ENCODE measurements at regions not wholly inside any gene's neighbourhood (a gene's known extent, or its start where the extent isn't known, plus 50 kb on each side); places are given as distances from the start of the nearest gene placed in this dataset.
"Not testable (repeated sequence)": the region's sequence is repeated elsewhere in the genome, so short reads cannot be mapped to it uniquely, and the experiment has no call there.

GRCh38 chr7:29652556-29652955 lies 88.9 kb downstream of the PRR15 start:
- H3K4me3 ChIP-seq (ENCODE audit: low read length): no peak overlapping the region
- H3K4me1 ChIP-seq (ENCODE audit: insufficient read depth, low read length): no peaks in the 10 kb centered on the region; the same call in 1 of the 2 replicates
- H3K27ac ChIP-seq (ENCODE audit: low read length): no peak overlapping the region
- no peaks in the 10 kb centered on the region for H3K27me3 ChIP-seq (ENCODE audit: insufficient read depth, low read length)
- H3K36me3 ChIP-seq (ENCODE audit: insufficient read depth, low read depth, low read length): no peaks in the 10 kb centered on the region
- no peaks in the 10 kb centered on the region for H3K9me3 ChIP-seq (ENCODE audit: insufficient read depth, low read depth, low read length)
- H3K9ac ChIP-seq (ENCODE audit: low read depth, low read length): no peak overlapping the region

GRCh38 chr7:29654340-29654739 lies 90.7 kb downstream of the PRR15 start:
- H3K4me1 ChIP-seq (ENCODE audit: insufficient read depth, low read length); H3K27ac ChIP-seq (ENCODE audit: low read length); H3K4me3 ChIP-seq (ENCODE audit: low read length); H3K9me3 ChIP-seq (ENCODE audit: insufficient read depth, low read depth, low read length); H3K9ac ChIP-seq (ENCODE audit: low read depth, low read length); H3K36me3 ChIP-seq (ENCODE audit: insufficient read depth, low read depth, low read length); H3K27me3 ChIP-seq (ENCODE audit: insufficient read depth, low read length): not testable (repeated sequence)

DNA sequence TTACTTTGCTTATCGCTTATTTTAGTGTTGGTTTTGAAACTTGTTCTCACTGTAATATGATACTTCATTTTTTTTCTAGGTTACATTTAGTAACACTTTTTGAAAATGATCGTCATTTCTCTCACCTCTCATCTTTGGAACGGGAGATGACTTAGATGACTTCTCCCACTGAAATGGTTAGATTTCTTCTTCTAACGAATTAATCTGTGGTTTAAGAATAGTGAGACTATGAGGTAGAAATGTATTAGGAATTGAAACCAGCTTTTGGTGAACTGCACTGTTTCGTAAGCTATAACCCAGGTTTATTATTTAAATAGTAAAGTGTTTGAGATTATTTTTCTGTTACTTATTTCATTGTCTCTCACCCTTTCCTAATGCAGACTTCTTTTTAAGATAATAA lies 93.7 kb downstream of the PRR15 start:
- Histone ChIP-seq H3K4me3 (ENCODE audit: low read length) (no peak overlapping the region), H3K9ac (ENCODE audit: low read depth, low read length) (no peak overlapping the region), H3K36me3 (ENCODE audit: insufficient read depth, low read depth, low read length) (no peaks in the 10 kb centered on the region), H3K4me1 (ENCODE audit: insufficient read depth, low read length) (no peaks in the 10 kb centered on the region; the same call in 1 of the 2 replicates), H3K27ac (ENCODE audit: low read length) (no peak overlapping the region), H3K9me3 (ENCODE audit: insufficient read depth, low read depth, low read length) (no peaks in the 10 kb centered on the region), H3K27me3 (ENCODE audit: insufficient read depth, low read length) (no peaks in the 10 kb centered on the region)

GRCh38 chr7:29657856-29658255 lies 94.2 kb downstream of the PRR15 start:
- Histone ChIP-seq H3K4me1 (ENCODE audit: insufficient read depth, low read length) (no peaks in the 10 kb centered on the region; the same call in 1 of the 2 replicates), H3K27me3 (ENCODE audit: insufficient read depth, low read length) (no peaks in the 10 kb centered on the region), H3K9ac (ENCODE audit: low read depth, low read length) (no peak overlapping the region), H3K36me3 (ENCODE audit: insufficient read depth, low read depth, low read length) (no peaks in the 10 kb centered on the region), H3K27ac (ENCODE audit: low read length) (no peak overlapping the region), H3K4me3 (ENCODE audit: low read length) (no peak overlapping the region), H3K9me3 (ENCODE audit: insufficient read depth, low read depth, low read length) (no peaks in the 10 kb centered on the region)

DNA sequence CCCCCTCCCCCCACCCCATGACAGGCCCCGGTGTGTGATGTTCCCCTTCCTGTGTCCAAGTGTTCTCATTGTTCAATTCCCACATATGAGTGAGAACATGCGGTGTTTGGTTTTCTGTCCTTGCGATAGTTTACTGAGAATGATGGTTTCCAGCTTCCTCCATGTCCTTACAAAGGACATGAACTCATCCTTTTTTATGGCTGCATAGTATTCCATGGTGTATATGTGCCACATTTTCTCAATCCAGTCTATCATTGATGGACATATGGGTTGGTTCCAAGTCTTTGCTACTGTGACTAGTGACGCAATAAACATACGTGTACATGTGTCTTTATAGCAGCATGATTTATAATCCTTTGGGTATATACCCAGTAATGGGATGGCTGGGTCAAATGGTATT lies 95.6 kb downstream of the PRR15 start:
- H3K27me3 ChIP-seq (ENCODE audit: insufficient read depth, low read length); H3K9ac ChIP-seq (ENCODE audit: low read depth, low read length); H3K4me3 ChIP-seq (ENCODE audit: low read length); H3K27ac ChIP-seq (ENCODE audit: low read length); H3K4me1 ChIP-seq (ENCODE audit: insufficient read depth, low read length); H3K9me3 ChIP-seq (ENCODE audit: insufficient read depth, low read depth, low read length); H3K36me3 ChIP-seq (ENCODE audit: insufficient read depth, low read depth, low read length): not testable (repeated sequence)

DNA sequence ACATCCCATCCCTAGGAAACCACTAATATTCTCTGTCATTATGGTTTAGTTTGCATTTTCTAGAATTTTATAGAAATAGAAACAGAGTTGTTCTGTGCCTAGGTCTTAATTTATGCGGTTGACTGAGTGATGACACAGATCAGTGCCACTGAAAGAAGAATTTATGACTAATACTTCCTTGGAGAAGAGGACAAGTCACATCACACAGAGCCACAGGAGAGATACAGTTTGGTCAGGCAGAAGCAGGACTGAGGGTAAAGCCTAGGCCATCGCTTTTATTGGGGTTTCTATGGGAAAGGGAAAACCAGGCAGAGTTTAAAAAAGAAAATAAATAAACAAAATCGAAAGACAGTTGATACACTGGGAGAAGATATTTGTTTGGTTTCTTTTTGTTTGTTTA lies 99.3 kb downstream of the PRR15 start:
- not testable (repeated sequence) for H3K4me3 ChIP-seq (ENCODE audit: low read length); H3K9me3 ChIP-seq (ENCODE audit: insufficient read depth, low read depth, low read length); H3K36me3 ChIP-seq (ENCODE audit: insufficient read depth, low read depth, low read length); H3K4me1 ChIP-seq (ENCODE audit: insufficient read depth, low read length); H3K27me3 ChIP-seq (ENCODE audit: insufficient read depth, low read length); H3K27ac ChIP-seq (ENCODE audit: low read length); H3K9ac ChIP-seq (ENCODE audit: low read depth, low read length)

DNA sequence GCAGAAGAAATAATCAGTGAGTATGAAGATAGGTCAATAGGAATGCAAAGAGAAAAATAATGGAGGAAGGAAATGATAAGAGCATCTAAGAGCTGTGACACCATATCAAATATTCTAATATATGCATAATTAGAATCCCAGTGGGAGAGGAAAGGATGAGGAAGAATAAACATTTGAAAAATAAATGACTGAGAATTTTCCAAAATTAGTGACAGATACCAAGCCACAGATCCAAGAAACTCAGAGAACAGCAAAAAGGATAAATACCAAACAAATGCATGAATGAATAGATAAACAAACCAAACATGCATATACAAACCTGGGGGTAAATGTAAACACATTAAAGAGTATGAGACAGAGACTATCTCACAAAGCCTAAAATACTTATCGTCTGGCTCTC lies 101.4 kb downstream of the PRR15 start:
- H3K4me3 ChIP-seq (ENCODE audit: low read length); H3K27me3 ChIP-seq (ENCODE audit: insufficient read depth, low read length); H3K36me3 ChIP-seq (ENCODE audit: insufficient read depth, low read depth, low read length); H3K4me1 ChIP-seq (ENCODE audit: insufficient read depth, low read length); H3K9me3 ChIP-seq (ENCODE audit: insufficient read depth, low read depth, low read length); H3K9ac ChIP-seq (ENCODE audit: low read depth, low read length); H3K27ac ChIP-seq (ENCODE audit: low read length): not testable (repeated sequence)

DNA sequence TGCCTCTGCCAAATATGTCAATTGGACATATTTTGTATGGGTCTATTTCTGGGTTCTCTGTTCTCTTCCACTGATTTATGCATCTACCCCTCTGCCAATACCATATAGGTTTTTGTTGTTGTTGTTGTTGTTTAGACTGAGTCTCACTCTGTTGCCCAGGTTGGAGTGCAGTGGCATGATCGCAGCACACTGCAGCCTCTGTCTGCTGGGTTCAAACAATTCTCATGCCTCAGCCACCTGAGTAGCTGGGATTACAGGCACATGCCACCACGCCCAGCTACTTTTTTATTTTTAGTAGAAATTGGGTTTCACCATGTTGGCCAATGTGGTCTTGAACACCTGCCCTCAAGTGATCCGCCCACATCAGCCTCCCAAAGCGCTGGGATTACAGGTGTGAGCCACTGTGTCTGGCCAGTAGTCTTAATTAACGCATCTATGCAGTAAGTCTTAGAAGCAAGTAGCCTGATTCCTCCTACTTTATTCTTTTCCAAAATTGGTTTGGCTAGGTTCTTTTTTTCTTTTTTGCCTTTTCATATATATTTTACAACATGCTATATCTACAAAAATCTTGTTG lies 103.5 kb downstream of the PRR15 start:
- H3K27me3 ChIP-seq (ENCODE audit: insufficient read depth, low read length); H3K27ac ChIP-seq (ENCODE audit: low read length); H3K4me1 ChIP-seq (ENCODE audit: insufficient read depth, low read length); H3K9me3 ChIP-seq (ENCODE audit: insufficient read depth, low read depth, low read length); H3K9ac ChIP-seq (ENCODE audit: low read depth, low read length); H3K4me3 ChIP-seq (ENCODE audit: low read length); H3K36me3 ChIP-seq (ENCODE audit: insufficient read depth, low read depth, low read length): not testable (repeated sequence)

GRCh38 chr7:29671286-29671685 lies 107.7 kb downstream of the PRR15 start:
- not testable (repeated sequence) for H3K27ac ChIP-seq (ENCODE audit: low read length); H3K4me3 ChIP-seq (ENCODE audit: low read length); H3K27me3 ChIP-seq (ENCODE audit: insufficient read depth, low read length); H3K4me1 ChIP-seq (ENCODE audit: insufficient read depth, low read length); H3K36me3 ChIP-seq (ENCODE audit: insufficient read depth, low read depth, low read length); H3K9ac ChIP-seq (ENCODE audit: low read depth, low read length); H3K9me3 ChIP-seq (ENCODE audit: insufficient read depth, low read depth, low read length)

DNA sequence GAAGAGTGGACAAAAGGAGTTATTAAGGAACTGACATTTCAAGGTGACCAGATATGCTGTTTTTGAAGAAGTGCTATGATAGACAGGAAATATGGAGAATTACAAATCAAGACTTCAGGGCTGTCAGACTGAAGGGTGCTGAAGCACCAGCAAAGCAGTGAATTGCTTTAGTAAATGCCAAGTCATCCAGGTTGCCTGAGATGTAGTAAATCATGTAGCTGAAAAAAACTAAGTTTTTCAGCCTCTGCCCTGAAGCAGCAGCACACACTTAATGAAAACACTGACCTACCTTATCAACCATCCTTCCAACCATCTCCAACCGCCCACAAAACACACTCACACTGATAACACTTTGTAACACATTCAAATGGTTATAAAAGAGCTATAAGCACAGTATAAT lies 110.0 kb downstream of the PRR15 start:
- not testable (repeated sequence) for H3K27me3 ChIP-seq (ENCODE audit: insufficient read depth, low read length); H3K27ac ChIP-seq (ENCODE audit: low read length); H3K4me1 ChIP-seq (ENCODE audit: insufficient read depth, low read length); H3K36me3 ChIP-seq (ENCODE audit: insufficient read depth, low read depth, low read length); H3K4me3 ChIP-seq (ENCODE audit: low read length); H3K9ac ChIP-seq (ENCODE audit: low read depth, low read length); H3K9me3 ChIP-seq (ENCODE audit: insufficient read depth, low read depth, low read length)

DNA sequence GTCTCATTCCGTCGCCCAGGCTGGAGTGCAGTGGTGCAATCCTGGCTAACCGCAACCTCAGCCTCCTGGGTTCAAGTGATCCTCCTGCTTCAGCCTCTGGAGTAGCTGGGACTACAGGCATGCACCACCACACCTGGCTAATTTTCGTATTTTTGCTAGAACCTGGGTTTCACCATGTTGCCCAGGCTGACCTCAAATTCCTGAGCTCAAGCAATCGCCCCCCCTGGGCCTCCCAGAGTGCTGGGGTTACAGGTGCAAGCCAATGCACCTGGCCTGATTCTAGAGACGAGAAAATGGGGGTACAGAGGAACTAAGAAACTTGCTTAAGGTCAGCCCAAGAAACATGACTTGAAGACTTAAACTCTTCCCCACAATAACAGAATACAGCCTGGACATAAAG lies 111.0 kb downstream of the PRR15 start:
- not testable (repeated sequence) for H3K9ac ChIP-seq (ENCODE audit: low read depth, low read length); H3K9me3 ChIP-seq (ENCODE audit: insufficient read depth, low read depth, low read length); H3K27me3 ChIP-seq (ENCODE audit: insufficient read depth, low read length); H3K4me3 ChIP-seq (ENCODE audit: low read length); H3K27ac ChIP-seq (ENCODE audit: low read length); H3K4me1 ChIP-seq (ENCODE audit: insufficient read depth, low read length); H3K36me3 ChIP-seq (ENCODE audit: insufficient read depth, low read depth, low read length)

GRCh38 chr7:29677254-29677653 lies 113.6 kb downstream of the PRR15 start:
- not testable (repeated sequence) for H3K27ac ChIP-seq (ENCODE audit: low read length); H3K4me3 ChIP-seq (ENCODE audit: low read length); H3K27me3 ChIP-seq (ENCODE audit: insufficient read depth, low read length); H3K9ac ChIP-seq (ENCODE audit: low read depth, low read length); H3K4me1 ChIP-seq (ENCODE audit: insufficient read depth, low read length); H3K9me3 ChIP-seq (ENCODE audit: insufficient read depth, low read depth, low read length); H3K36me3 ChIP-seq (ENCODE audit: insufficient read depth, low read depth, low read length)

- not testable (repeated sequence) for H3K4me3 ChIP-seq (ENCODE audit: low read length); H3K27ac ChIP-seq (ENCODE audit: low read length)
Measured at GRCh38 chr7:29679963-29680362, 116.3 kb downstream of the PRR15 start.

More at GRCh38 chr7:29679963-29680362, 116.3 kb downstream of the PRR15 start:
- not testable (repeated sequence) for H3K36me3 ChIP-seq (ENCODE audit: insufficient read depth, low read depth, low read length); H3K9me3 ChIP-seq (ENCODE audit: insufficient read depth, low read depth, low read length); H3K4me1 ChIP-seq (ENCODE audit: insufficient read depth, low read length); H3K9ac ChIP-seq (ENCODE audit: low read depth, low read length); H3K27me3 ChIP-seq (ENCODE audit: insufficient read depth, low read length)
